ENCODE measurements at regions not wholly inside any gene's neighbourhood (a gene's known extent, or its start where the extent isn't known, plus 50 kb on each side); places are given as distances from the start of the nearest gene placed in this dataset.
"Not testable (repeated sequence)": the region's sequence is repeated elsewhere in the genome, so short reads cannot be mapped to it uniquely, and the experiment has no call there.

DNA sequence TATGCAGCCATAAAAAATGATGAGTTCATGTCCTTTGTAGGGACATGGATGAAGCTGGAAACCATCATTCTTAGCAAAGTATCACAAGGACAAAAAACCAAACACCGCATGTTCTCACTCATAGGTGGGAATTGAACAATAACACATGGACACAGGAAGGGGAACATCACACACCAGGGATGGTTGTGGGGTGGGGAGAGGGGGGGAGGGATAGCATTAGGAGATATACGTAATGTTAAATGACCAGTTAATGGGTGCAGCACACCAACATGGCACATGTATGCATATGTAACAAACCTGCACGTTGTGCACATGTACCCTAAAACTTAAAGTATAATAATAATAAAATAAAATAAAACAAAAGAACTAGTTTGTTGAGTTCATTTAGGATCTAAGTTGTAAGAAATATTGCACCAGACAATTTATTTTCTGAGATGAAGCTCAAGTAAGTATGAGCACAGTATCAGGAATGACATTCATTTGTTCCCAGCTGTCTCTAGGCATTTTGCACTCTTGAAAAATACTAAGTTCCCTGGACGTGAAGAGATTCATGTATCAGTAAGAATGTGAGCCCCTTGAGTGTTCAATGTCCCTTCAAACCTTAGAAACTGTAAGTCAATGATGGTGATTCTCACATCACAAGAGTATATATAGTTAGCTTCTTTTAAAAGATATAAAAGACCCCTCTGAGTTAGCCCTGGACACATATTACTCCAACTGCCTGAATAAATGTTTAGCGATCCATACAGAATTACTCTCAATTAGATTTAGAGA, 1519.3 kb upstream of the TPTE start:
- not testable (repeated sequence) for DNase-seq (ENCODE audit: low read depth)

DNA sequence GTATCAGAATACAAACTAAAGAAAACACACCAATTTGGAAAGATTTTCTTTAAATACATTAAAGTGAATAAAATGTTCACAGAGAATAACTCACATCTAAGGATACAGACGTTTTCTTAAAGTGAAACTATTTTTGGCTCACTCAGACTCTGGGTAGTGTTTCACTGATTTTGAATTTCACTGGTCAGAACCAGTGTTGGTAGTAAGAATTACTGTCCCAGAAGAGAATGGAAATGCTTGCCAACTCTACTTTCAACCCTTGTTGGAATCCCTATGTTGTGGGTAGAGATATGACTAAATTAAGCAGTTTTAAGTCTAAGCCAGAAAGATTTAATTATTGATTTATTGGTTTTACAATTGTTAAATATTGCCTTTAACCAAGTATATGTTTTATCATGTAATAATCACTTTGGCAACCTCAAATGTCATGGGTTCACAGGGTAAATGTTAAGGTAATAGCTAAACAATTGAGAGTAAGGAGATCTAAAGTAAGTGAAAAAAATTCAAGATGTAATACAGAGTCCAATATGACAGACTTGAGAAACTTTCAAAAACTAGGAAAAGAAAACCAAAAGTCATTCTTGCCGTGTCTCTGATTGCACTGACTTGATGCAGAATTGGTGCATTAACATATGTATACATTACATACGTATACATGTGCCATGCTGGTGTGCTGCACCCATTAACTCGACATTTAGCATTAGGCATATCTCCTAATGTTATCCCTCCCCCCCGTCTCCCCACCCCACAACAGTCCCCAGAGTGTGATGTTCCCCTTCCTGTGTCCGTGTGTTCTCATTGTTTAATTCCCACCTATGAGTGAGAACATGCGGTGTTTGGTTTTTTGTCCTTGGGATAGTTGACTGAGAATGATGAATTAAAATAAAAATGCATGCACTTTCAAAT, 1517.2 kb upstream of the TPTE start:
- not testable (repeated sequence) for DNase-seq (ENCODE audit: low read depth)

GRCh38 chr21:9004815-9005518, 1516.4 kb upstream of the TPTE start:
- not testable (repeated sequence) for DNase-seq (ENCODE audit: low read depth)

DNA sequence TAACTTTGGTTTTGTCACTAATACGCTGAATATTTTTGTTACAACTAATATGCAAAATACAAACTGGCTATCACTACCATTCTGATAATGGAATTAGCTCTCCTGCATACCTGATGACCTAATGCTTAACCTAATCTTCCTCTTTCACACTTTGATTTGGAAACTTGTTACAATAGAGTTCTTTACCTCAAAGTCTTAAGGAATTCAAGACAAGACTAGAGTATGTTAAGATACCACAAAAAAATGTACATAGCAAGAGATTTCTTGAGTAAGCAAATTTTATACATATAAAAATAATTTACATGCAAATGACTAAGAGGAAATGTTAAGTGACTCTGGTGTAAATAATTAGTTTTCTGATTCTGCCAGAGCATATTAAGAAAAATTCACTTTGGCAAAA, 1515.7 kb upstream of the TPTE start:
- not testable (repeated sequence) for DNase-seq (ENCODE audit: low read depth)

DNA sequence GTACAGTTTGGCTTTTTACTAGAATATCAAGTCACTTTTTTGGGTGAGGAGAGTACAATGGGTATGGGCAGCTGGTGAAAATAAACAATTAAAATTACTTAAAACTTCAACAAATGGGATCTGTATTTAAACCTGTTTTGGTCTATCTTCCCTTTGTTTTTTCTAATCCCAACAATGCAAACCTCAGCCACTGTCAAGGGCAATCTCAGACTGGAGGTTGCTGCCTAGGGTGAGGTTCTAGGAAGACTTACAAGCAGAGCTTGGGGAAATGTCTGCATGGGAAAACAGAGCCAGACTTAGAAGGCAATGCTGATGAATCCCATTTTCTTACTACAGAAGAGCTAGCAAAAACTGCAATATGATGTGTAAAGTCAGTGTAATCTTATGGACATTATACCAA, 1515.3 kb upstream of the TPTE start:
- not testable (repeated sequence) for DNase-seq (ENCODE audit: low read depth)

DNA sequence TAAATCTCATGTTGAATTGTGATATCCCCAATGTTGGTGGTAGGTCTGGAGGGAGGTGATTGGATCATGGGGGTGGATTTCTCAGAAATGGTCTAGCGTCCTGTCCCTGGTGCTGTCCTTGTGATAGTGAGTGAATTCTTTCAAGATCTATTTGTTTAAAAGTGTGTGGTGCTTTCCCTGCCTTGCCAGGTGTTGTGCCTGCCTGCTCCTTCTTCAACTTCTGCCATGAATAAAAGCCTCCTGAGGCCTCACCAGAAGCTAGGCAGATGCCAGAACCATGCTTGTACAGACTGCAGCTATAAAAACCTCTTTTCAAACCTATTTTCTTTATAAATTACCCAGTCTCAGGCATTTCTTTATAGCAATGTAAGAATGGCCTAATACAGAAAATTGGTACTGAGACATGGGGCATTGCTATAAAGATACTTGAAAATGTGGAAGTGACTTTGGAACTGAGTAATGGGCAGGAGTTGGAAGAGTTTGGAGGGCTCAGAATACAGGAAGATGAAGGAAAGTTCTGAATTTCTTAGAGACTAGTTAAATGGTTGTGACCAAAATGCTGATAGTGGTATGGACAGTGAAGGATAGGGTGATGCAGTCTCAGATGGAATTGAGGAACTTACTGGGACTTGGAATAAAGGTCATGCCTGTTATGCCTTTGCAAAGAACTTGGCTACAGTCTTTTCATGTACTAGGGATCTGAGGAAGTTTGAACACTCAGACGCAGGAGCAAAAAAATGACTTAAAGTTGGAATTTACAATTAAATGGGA, 1514.6 kb upstream of the TPTE start:
- not testable (repeated sequence) for DNase-seq (ENCODE audit: low read depth)

DNA sequence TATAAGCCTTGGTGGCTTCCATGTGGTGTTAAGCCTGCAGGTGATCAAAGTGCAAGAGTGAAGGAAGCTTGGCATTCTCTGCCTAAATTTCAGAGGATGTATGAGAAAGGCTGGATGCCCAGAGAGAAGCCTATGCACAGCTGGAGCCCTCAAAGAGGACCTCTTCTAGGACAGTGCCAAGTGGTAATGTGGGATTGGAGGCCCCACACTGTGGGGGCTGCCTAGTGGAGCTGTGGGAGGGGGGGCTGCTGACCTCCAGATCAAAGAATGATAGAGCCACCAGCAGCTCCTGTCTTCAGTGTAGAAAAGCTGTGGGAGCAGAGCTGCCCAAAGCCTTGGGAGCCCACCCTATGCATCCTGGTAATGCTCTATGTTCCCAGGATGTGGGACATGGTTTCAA, 1512.7 kb upstream of the TPTE start:
- no peak for DNase-seq (ENCODE audit: low read depth)

GRCh38 chr21:9009267-9010016, 1511.9 kb upstream of the TPTE start:
- not testable (repeated sequence) for DNase-seq (ENCODE audit: low read depth)

- DNase-seq (ENCODE audit: low read depth) = not testable (repeated sequence)
Measured at GRCh38 chr21:9010121-9010795, 1511.1 kb upstream of the TPTE start.

DNA sequence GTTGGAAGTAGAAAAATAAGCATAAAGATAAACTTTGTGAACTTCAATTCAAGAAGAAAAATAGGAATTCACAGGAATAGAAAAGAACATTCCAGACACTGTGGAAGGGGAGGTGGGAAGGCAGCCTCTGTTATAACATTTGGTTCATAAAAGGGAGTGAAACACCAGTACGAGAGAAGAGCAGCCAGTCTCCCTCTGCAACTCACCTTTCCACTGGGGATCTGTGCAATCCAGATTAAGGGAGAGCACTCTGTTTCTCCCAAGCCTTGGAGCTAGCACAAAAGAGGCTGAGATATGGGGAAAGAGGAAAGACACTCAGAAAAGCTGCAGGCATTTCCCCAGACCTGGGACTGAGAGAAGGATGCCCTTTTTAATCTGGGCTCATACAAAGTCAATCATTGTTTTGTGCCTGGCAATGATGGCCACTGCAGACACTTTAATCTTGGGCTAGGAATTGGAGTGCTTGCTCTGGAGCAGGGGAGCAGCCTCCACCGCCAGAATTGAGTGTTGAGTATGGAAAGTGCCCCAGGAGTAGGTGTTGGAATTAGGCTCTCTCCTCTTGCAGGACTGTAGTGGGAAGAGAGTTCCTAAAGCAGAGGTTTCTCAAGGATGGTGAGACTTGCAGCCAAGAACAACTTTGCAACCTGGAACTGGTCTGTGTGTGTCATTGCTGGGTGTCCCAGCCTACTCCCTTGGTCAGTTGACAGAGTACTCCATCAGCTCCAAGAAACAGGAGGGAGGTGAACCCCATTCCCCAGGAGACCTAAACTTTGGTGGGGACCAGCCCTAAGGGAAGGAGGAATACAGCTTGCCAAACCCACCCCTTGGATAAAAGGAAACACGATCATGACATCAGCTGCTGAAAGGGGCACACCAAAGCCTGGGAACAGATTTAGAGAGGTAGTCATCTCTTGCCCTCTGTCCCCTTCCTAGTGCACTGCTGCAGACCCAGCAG, 1510.2 kb upstream of the TPTE start:
- not testable (repeated sequence) for DNase-seq (ENCODE audit: low read depth)

DNA sequence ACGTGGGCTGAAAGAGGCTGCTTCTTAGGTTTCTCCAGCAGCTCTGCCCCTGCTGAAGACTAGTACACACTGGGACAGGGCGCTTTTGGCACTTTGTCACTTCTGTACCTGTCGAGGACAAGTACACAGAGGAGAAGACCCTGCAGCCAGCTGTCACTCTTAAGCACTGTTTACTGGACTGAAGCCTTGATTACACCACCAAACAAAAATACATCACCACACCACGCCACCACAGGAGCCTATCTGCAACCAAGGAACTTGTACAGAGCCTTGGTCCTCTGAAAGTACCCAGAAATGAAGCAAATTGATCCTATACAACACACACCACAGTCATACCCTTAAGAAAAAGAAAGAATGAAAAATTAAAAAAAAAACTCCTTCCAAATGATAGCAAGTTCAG, 1509.5 kb upstream of the TPTE start:
- not testable (repeated sequence) for DNase-seq (ENCODE audit: low read depth)

DNA sequence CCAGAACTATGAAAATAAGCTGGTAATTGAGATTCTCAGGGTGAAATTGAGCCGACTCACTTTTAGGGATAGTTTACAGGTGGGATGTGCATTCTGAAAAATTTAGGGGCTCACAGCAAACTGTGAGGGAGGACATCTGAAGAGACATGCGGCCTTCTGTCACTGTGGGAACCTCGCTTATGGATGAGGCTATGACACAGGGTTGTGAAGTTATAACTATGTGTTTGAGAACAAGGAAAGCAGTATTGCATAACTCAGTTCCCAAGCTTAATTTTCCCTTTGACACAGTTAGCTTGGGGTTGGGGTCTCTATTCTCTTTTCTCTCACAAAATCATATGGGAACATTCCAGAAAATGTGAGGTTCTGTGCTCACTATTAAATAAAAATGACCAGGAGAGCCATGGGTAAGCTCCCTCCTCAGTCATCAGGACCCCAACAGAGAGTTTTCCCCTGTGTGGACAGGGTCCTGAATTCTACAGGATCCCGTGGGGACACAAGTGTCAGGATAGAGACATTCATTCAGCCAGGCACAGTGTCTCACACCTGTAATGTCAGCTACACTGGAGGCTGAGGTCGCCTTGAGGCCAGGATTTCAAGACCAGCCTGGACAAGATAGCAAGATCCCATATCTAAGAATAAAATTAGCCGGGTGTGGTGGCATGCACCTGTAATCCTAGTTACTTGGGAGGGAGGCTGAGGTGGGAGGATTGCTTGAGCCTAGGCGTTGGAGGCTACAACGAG, 1507.7 kb upstream of the TPTE start:
- not testable (repeated sequence) for DNase-seq (ENCODE audit: low read depth)

- not testable (repeated sequence) for DNase-seq (ENCODE audit: low read depth)
Measured at GRCh38 chr21:9014243-9014734, 1507.1 kb upstream of the TPTE start.

GRCh38 chr21:9015483-9016197, 1505.7 kb upstream of the TPTE start:
- not testable (repeated sequence) for DNase-seq (ENCODE audit: low read depth)

DNA sequence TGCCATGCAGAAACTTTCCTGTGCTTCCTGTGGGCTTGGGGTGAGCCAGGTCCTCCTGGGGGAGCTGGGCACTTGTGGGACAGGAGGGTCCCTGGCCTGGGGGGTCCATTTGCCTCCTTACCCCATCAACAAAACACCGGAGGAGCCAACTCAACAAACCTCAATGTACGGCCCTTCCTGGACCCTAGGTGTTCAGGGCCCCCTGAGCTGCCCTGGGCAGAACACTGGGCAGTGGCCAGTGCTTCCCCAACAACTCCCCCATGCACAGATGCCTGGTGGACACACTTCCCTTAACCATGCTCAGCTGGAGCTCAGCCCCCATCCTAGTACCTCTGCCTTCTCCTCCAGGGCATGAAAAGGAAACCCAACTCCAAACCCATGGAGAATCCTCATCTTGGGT, 1504.2 kb upstream of the TPTE start:
- DNase-seq (ENCODE audit: low read depth) = not testable (repeated sequence)

DNA sequence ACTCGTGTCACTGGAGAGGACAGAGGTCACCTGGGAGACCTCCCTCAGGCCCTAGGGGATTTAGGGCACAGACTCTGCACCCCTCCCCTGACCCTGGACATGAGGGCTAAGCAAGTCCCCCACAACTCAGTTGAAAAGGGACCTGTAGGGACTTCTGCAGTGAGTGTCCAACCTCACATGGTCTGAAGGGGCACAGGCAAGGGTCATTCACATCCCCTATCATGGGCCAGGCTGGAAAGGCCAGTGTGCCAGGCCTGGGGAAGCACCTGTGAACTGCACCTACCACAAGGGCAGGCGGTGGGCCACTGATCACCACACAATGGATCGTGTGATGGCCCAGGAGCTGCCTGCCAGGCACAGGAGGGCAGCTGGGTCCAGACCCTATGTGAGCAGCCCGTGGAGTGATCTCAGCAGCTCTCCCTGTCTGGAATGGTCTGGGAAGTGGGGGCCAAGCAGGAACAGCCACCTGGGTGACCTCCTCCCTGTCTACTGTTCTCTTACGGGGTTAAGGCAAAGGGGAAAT, 1502.6 kb upstream of the TPTE start:
- not testable (repeated sequence) for DNase-seq (ENCODE audit: low read depth)

Measured in activated T-cell treated with anti-CD3 and anti-CD28 coated beads for 48 hours (primary cell).